ENCODE measurements at regions not wholly inside any gene's neighbourhood (a gene's known extent, or its start where the extent isn't known, plus 50 kb on each side); places are given as distances from the start of the nearest gene placed in this dataset.

DNA sequence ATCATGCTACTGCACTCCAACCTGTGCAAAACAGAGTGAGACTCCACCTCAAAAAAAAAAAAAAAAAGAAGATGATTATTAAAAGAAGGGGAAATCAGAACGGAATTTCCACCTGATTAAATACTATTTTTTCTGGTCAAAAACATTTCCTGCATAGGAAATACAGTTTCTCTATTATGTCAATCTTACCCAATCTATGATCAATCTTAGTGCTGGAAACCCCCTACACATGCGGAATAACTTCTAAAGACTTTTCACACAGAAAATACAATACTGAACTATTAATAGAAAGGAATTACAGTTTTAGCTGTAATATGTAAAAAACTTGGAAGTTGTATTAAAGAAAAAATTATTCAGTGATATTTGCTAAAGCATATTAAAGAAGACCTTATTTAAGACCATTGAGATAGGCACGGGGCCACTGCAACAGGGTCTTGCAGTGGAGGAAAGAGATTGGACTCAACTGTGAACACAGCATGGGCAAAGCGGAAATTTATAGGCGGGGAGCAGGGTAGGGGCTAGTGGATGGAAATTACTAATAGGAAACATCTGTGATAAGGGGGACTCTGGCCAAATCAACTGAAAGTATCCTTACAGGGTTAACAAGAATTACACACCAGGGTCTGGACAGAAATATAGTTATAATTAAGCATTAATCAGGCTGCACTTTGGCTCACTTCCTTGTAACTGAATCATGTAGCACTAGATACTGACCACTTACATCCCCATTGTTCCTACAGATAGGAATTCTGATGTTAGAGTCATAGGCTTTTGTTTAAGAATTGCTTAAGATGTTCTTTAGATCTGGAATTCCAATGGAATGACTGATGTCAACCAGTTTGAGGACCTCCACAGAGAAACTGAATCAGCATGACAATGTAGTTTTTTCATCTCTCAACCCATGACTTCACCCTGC, 411.5 kb upstream of the DDI1 start:
- TF ChIP-seq EZH2 (IDR thresholded peaks at IDR 0.05; ENCODE audit: borderline replicate concordance): no peak
- TF ChIP-seq, protein P1, sequence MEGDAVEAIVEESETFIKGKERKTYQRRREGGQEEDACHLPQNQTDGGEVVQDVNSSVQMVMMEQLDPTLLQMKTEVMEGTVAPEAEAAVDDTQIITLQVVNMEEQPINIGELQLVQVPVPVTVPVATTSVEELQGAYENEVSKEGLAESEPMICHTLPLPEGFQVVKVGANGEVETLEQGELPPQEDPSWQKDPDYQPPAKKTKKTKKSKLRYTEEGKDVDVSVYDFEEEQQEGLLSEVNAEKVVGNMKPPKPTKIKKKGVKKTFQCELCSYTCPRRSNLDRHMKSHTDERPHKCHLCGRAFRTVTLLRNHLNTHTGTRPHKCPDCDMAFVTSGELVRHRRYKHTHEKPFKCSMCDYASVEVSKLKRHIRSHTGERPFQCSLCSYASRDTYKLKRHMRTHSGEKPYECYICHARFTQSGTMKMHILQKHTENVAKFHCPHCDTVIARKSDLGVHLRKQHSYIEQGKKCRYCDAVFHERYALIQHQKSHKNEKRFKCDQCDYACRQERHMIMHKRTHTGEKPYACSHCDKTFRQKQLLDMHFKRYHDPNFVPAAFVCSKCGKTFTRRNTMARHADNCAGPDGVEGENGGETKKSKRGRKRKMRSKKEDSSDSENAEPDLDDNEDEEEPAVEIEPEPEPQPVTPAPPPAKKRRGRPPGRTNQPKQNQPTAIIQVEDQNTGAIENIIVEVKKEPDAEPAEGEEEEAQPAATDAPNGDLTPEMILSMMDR (IDR thresholded peaks at IDR 0.05; ENCODE audit: poor library complexity): no peak
